ENCODE measurements at regions not wholly inside any gene's neighbourhood (a gene's known extent, or its start where the extent isn't known, plus 50 kb on each side); places are given as distances from the start of the nearest gene placed in this dataset.

- H3K9me3 ChIP-seq (replicated peaks; ENCODE audit: control insufficient read depth, insufficient read depth, low read depth, low read length) = 0 out of 2 replicates have a peak, but pooled peaks cover 7% of the 10 kb centered on the region
- no peak overlapping the region for H3K27ac ChIP-seq (ENCODE audit: extremely low read depth, low read depth, low read length)
- no peaks in the 10 kb centered on the region for H3K79me2 ChIP-seq (ENCODE audit: control insufficient read depth, insufficient read depth, low read length)
- ChIA-PET POLR2A (no interaction called here), CTCF (ENCODE audit: low intra/inter-chr PET ratio) (interaction anchor here (0.6 kb wide), 1 partner anchor 58 kb away, joined by 3 read pairs; no protein-coding TSS in a partner anchor)
- H3K4me1 ChIP-seq (replicated peaks in 1 of 2; ENCODE audit: control insufficient read depth in 2 of 2, insufficient read depth in 2 of 2, low read length in 2 of 2) = no peaks in the 10 kb centered on the region
- WGBS (ENCODE audit: insufficient coverage, low coverage, missing lambda C conversion rate) = 0% methylated on average over 2 of the region's 2 CpGs
- H3K9me1 ChIP-seq (ENCODE audit: control insufficient read depth, insufficient read depth, low read length) = no peaks in the 10 kb centered on the region
- in situ Hi-C loops (cut with MboI) = no loop called here
- DNase-seq (ENCODE audit: extremely low read depth in 1 of 4, low spot score in 3 of 4) = no peak
- TF ChIP-seq MAZ (CRISPR knock-in tag; conservative IDR thresholded peaks at IDR 0.05 in 1 of 2, IDR thresholded peaks at IDR 0.05 in 1 of 2) (no peak), ZFPM2 (CRISPR knock-in tag; IDR thresholded peaks at IDR 0.05) (no peak), GABPB1 (CRISPR knock-in tag; IDR thresholded peaks at IDR 0.05) (no peak), SNRNP70 (optimal IDR thresholded peaks at IDR 0.05; ENCODE audit: low read depth, low read length) (no peak), HDAC8 (tag; IDR thresholded peaks at IDR 0.05) (no peak), FOXM1 (IDR thresholded peaks at IDR 0.05; ENCODE audit: low read depth) (no peak), FOXM1 (CRISPR knock-in tag; IDR thresholded peaks at IDR 0.05; ENCODE audit: low read depth) (no peak), FUS (optimal IDR thresholded peaks at IDR 0.05; ENCODE audit: low read depth, low read length) (no peak), ZMIZ1 (IDR thresholded peaks at IDR 0.05; ENCODE audit: low read depth in 2 of 2, low read length in 2 of 2) (no peak), CGGBP1 (CRISPR knock-in tag; IDR thresholded peaks at IDR 0.05) (no peak), TCF3 (CRISPR knock-in tag; IDR thresholded peaks at IDR 0.05) (no peak), HIVEP1 (CRISPR knock-in tag; IDR thresholded peaks at IDR 0.05) (no peak)
- no peak for FAIRE-seq
- H3K4me2 ChIP-seq (ENCODE audit: insufficient read depth, low read length) = no peak overlapping the region
- no peak overlapping the region for H2AFZ ChIP-seq (ENCODE audit: low read depth, low read length)
- BruUV-seq (replicated peaks) = no TSS peak
- intact Hi-C loops (cut with micrococcal nuclease) = no loop called here
- no peak overlapping the region for H3K4me3 ChIP-seq
- no peaks in the 10 kb centered on the region for H4K20me1 ChIP-seq (replicated peaks; ENCODE audit: control insufficient read depth, insufficient read depth, low read length)
- no peaks in the 10 kb centered on the region for H3K36me3 ChIP-seq (ENCODE audit: control insufficient read depth, insufficient read depth, low read length)
- H3K27me3 ChIP-seq (ENCODE audit: control insufficient read depth in 2 of 2, insufficient read depth in 2 of 2, low read length in 2 of 2) = no peaks in the 10 kb centered on the region; a peak in 1 of 5 replicates
- no peak for ATAC-seq
- H3K9ac ChIP-seq (ENCODE audit: insufficient read depth in 1 of 2, low read depth in 2 of 2, low read length in 2 of 2) = no peak overlapping the region
Observed at GRCh38 chr5:3375586-3376311, 219.9 kb upstream of the IRX1 start.
